MM.1S (cell line): ENCODE measurements at regions not wholly inside any gene's neighbourhood (a gene's known extent, or its start where the extent isn't known, plus 50 kb on each side); places are given as distances from the start of the nearest gene placed in this dataset.

Source experiments
- DNase-seq: peaks from one replicate; pipeline ENCODE4 v3.0.0-alpha.2; 2015
- H2AFZ ChIP-seq: fragments of 300-600 bp; sonication (generic); 2 replicates; pipeline ENCODE4 v1.6.0; 2016; ENCODE audit warnings: antibody characterized with exemption, low read length
- H3F3A ChIP-seq: fragments of 300-600 bp; sonication (generic); 2 replicates; pipeline ENCODE4 v1.6.1; 2016; ENCODE audit warnings: mild to moderate bottlenecking, antibody characterized with exemption, low read length, moderate library complexity, mixed read lengths; ENCODE audit not compliant: insufficient read depth
- H3K27ac ChIP-seq: fragments of 300-600 bp; sonication (generic); 2 replicates; pipeline ENCODE4 v1.5.1; 2016; ENCODE audit warnings: mild to moderate bottlenecking, low read length
- H3K27me3 ChIP-seq: fragments of 300-600 bp; sonication (generic); replicated peaks from 2 replicates; pipeline ENCODE4 v1.6.0; 2016; ENCODE audit warnings: low read length; ENCODE audit not compliant: insufficient read depth
- H3K36me3 ChIP-seq: fragments of 300-600 bp; sonication (generic); replicated peaks from 2 replicates; pipeline ENCODE4 v1.6.1; 2016; ENCODE audit warnings: mild to moderate bottlenecking, low read length, mixed read lengths; ENCODE audit not compliant: insufficient read depth
- H3K4me1 ChIP-seq: fragments of 300-600 bp; sonication (generic); 2 replicates; pipeline ENCODE4 v1.6.1; 2016; ENCODE audit warnings: low read length, mixed read lengths
- H3K4me2 ChIP-seq: fragments of 300-600 bp; sonication (generic); 2 replicates; pipeline ENCODE4 v1.6.0; 2016; ENCODE audit warnings: low read depth, low read length
- H3K4me3 ChIP-seq: fragments of 300-600 bp; sonication (generic); 2 replicates; pipeline ENCODE4 v1.5.1; 2016; ENCODE audit warnings: low read length, mixed read lengths
- H3K79me2 ChIP-seq: fragments of 300-600 bp; sonication (generic); 2 replicates; pipeline ENCODE4 v1.6.1; 2016; ENCODE audit warnings: mixed run types, low read length, mixed read lengths
- H3K9ac ChIP-seq: fragments of 300-600 bp; sonication (generic); 2 replicates; pipeline ENCODE4 v1.6.1; 2016; ENCODE audit warnings: low read length, mixed read lengths
- H3K9me2 ChIP-seq: fragments of 300-600 bp; sonication (generic); replicated peaks from 2 replicates; pipeline ENCODE4 v1.6.1; 2016; ENCODE audit warnings: mild to moderate bottlenecking, low read length, mixed read lengths; ENCODE audit not compliant: insufficient read depth
- H3K9me3 ChIP-seq: fragments of 300-600 bp; sonication (generic); replicated peaks from 2 replicates; pipeline ENCODE4 v1.6.1; 2016; ENCODE audit warnings: mild to moderate bottlenecking, low read length, mixed read lengths; ENCODE audit not compliant: insufficient read depth
- H4K20me1 ChIP-seq: fragments of 300-600 bp; sonication (generic); 2 replicates; pipeline ENCODE4 v1.6.1; 2016; ENCODE audit warnings: mild to moderate bottlenecking, low read length, moderate library complexity, mixed read lengths; ENCODE audit not compliant: insufficient read depth
- CTCF ChIP-seq: fragments of 300-600 bp; sonication (generic); IDR thresholded peaks from 2 replicates; pipeline ENCODE4 v1.5.1; 2016; ENCODE audit warnings: antibody characterized with exemption, low read length, mixed read lengths
- EZH2 ChIP-seq: fragments of 300-600 bp; sonication (generic); optimal IDR thresholded peaks from 2 replicates; pipeline ENCODE3; 2017; ENCODE audit warnings: low read depth, mild to moderate bottlenecking, antibody characterized with exemption, low read length, mixed read lengths
- EZH2phosphoT487 ChIP-seq: fragments of 300-600 bp; sonication (generic); IDR thresholded peaks from 2 replicates; pipeline ENCODE4 v1.6.1; 2018; ENCODE audit warnings: antibody characterized with exemption, low read length

DNA sequence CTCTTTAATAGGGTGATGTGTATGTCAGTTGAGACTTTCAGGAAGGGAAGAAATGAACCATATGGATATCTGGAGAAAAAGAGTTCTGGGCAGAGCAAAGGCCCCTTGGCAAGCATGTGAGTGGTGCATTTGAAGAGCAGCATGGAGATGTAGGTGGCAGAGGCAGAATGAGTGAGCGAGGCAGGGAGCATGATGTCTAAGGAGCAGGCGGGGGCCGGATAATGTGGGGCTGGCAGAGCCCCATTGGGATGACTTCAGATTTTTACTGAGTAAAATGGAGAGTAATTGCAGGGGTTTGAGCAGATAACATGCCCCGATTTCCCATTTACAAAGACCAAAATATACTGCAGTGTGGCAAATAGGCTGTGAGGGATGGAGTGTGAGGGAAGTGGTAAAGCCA, 52.9 kb upstream of the PLCL2 start:
- Histone ChIP-seq H3K4me2 (no peak overlapping the region), H3K9me3 (no peaks in the 10 kb centered on the region), H4K20me1 (no peaks in the 10 kb centered on the region), H3K4me1 (peaks cover 13% of the 10 kb centered on the region), H3K9me2 (no peaks in the 10 kb centered on the region), H3K9ac (no peak overlapping the region), H3K36me3 (no peaks in the 10 kb centered on the region), H3F3A (no peaks in the 10 kb centered on the region), H3K27ac (no peak overlapping the region), H3K27me3 (no peaks in the 10 kb centered on the region), H3K4me3 (no peak overlapping the region), H3K79me2 (no peaks in the 10 kb centered on the region), H2AFZ (no peak overlapping the region)
- no peak for DNase-seq
- no peak for TF ChIP-seq EZH2

DNA sequence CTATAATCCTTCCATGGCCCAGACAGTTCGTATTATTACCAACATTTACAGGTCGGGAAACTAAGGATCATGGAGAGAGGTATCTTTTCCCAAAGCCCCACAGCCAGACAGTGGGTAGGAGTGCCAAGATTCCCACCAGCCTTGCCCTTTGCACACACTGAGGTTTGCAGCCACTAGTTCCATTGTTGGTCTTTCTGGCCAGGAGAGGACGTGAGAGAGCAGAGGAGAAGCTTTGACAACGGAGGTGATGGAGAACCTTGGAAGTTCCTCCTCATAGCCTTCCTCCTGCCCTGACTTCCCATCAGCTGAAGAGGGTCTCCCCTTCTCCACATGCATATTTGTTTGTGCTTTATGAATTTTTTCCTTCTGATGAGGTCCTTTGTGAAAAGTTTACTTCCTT, 50.5 kb upstream of the PLCL2 start:
- H3K4me1 ChIP-seq: peaks cover 29% of the 10 kb centered on the region
- no peak for DNase-seq

GRCh38 chr3:16834753-16835152, 50.0 kb upstream of the PLCL2 start:
- no peaks in the 10 kb centered on the region for H3K79me2 ChIP-seq
- no peaks in the 10 kb centered on the region for H3K9me2 ChIP-seq
- TF ChIP-seq EZH2phosphoT487: no peak
- no peak for TF ChIP-seq CTCF
- no peak for TF ChIP-seq EZH2
- no peak overlapping the region for H3K4me3 ChIP-seq
- peaks cover 21% of the 10 kb centered on the region for H3F3A ChIP-seq
- H3K9ac ChIP-seq: no peak overlapping the region
- peaks cover 33% of the 10 kb centered on the region for H3K4me1 ChIP-seq
- H3K27me3 ChIP-seq: no peaks in the 10 kb centered on the region
- H3K9me3 ChIP-seq: no peaks in the 10 kb centered on the region
- no peak overlapping the region for H3K27ac ChIP-seq
- DNase-seq: no peak
- no peak overlapping the region for H2AFZ ChIP-seq
- no peak overlapping the region for H3K4me2 ChIP-seq
- H4K20me1 ChIP-seq: no peaks in the 10 kb centered on the region
- H3K36me3 ChIP-seq: no peaks in the 10 kb centered on the region

More for the DNA sequence above, 50.5 kb upstream of the PLCL2 start:
- H3K79me2 ChIP-seq: no peaks in the 10 kb centered on the region
- H3K4me2 ChIP-seq: no peak overlapping the region
- H3K36me3 ChIP-seq: no peaks in the 10 kb centered on the region
- H3K9ac ChIP-seq: no peak overlapping the region
- no peaks in the 10 kb centered on the region for H4K20me1 ChIP-seq
- no peaks in the 10 kb centered on the region for H3K9me3 ChIP-seq
- H3K4me3 ChIP-seq: no peak overlapping the region
- H3K27ac ChIP-seq: no peak overlapping the region
- no peaks in the 10 kb centered on the region for H3K27me3 ChIP-seq
- TF ChIP-seq EZH2 (no peak), EZH2phosphoT487 (no peak), CTCF (no peak)
- no peak overlapping the region for H2AFZ ChIP-seq
- H3F3A ChIP-seq: peaks cover 21% of the 10 kb centered on the region
- no peaks in the 10 kb centered on the region for H3K9me2 ChIP-seq
